Kidney tubule cell (primary cell): ENCODE measurements at regions not wholly inside any gene's neighbourhood (a gene's known extent, or its start where the extent isn't known, plus 50 kb on each side); places are given as distances from the start of the nearest gene placed in this dataset.

ENCODE experiments used
- DNase-seq: peaks from one replicate; pipeline ENCODE4 v3.0.0-alpha.2; 2018; ENCODE audit warnings: low spot score

GRCh38 chr15:81524496-81524895 lies 150.5 kb upstream of the TMC3 start:
- no peak for DNase-seq

- no peak for DNase-seq
These were observed 149.9 kb upstream of the TMC3 start for GRCh38 chr15:81523867-81524266.

- DNase-seq, result no peak
These were observed 146.5 kb upstream of the TMC3 start for GRCh38 chr15:81520480-81520879.

- no peak for DNase-seq
These were observed 142.4 kb upstream of the TMC3 start for GRCh38 chr15:81516461-81516860.

GRCh38 chr15:81516012-81516411 lies 142.0 kb upstream of the TMC3 start:
- no peak for DNase-seq

- DNase-seq, result no peak
These were observed 140.7 kb upstream of the TMC3 start for GRCh38 chr15:81514725-81515124.

- no peak for DNase-seq
These were observed 137.1 kb upstream of the TMC3 start for GRCh38 chr15:81511138-81511537.

- no peak for DNase-seq
These were observed 133.8 kb upstream of the TMC3 start for GRCh38 chr15:81507831-81508230.

- no peak for DNase-seq
These were observed 132.9 kb upstream of the TMC3 start for GRCh38 chr15:81506936-81507335.

GRCh38 chr15:81506071-81506470 lies 132.1 kb upstream of the TMC3 start:
- DNase-seq, result no peak

GRCh38 chr15:81504170-81504905 lies 130.3 kb upstream of the TMC3 start:
- DNase-seq, result no peak

GRCh38 chr15:81502439-81502838 lies 128.4 kb upstream of the TMC3 start:
- no peak for DNase-seq

- DNase-seq, result no peak
These were observed 126.1 kb upstream of the TMC3 start for GRCh38 chr15:81500081-81500480.

- no peak for DNase-seq
These were observed 124.3 kb upstream of the TMC3 start for GRCh38 chr15:81498294-81498693.

GRCh38 chr15:81497238-81497637 lies 123.2 kb upstream of the TMC3 start:
- no peak for DNase-seq

GRCh38 chr15:81495780-81496467 lies 121.9 kb upstream of the TMC3 start:
- no peak for DNase-seq

- DNase-seq, result no peak
These were observed 119.1 kb upstream of the TMC3 start for GRCh38 chr15:81492969-81493645.

GRCh38 chr15:81492331-81492968 lies 118.4 kb upstream of the TMC3 start:
- DNase-seq, result no peak

- no peak for DNase-seq
These were observed 117.5 kb upstream of the TMC3 start for GRCh38 chr15:81491414-81492096.

GRCh38 chr15:81485806-81486205 lies 111.8 kb upstream of the TMC3 start:
- DNase-seq, result no peak

- no peak for DNase-seq
These were observed 110.3 kb upstream of the TMC3 start for GRCh38 chr15:81484086-81484955.
